Mesendoderm (in vitro differentiated cells): ENCODE measurements at regions not wholly inside any gene's neighbourhood (a gene's known extent, or its start where the extent isn't known, plus 50 kb on each side); places are given as distances from the start of the nearest gene placed in this dataset.

Experiments
- DNase-seq: peaks from one replicate; pipeline ENCODE4 v3.0.0; 2013
- H2AK5ac ChIP-seq: 2 replicates; pipeline ENCODE4 v1.6.1; 2013; ENCODE audit warnings: low read length, inconsistent platforms
- H2BK120ac ChIP-seq: 2 replicates; pipeline ENCODE4 v1.6.1; 2013; ENCODE audit warnings: low read depth, mild to moderate bottlenecking, low read length, moderate library complexity, mixed read lengths
- H2BK15ac ChIP-seq: replicated peaks from 2 replicates; pipeline ENCODE4 v1.6.1; 2013; ENCODE audit warnings: low read depth, mild to moderate bottlenecking, moderate library complexity
- H2BK5ac ChIP-seq: 2 replicates; pipeline ENCODE4 v1.6.1; 2013; ENCODE audit warnings: low read length, inconsistent platforms
- H3K18ac ChIP-seq: 2 replicates; pipeline ENCODE4 v1.6.1; 2013; ENCODE audit warnings: mild to moderate bottlenecking, low read length, mixed read lengths
- H3K23ac ChIP-seq: one replicate; pipeline ENCODE4 v1.6.1; 2013; ENCODE audit warnings: low read length
- H3K27ac ChIP-seq: 2 replicates; pipeline ENCODE4 v1.5.1; 2013; ENCODE audit warnings: low read depth, mild to moderate bottlenecking, inconsistent platforms, low read length, moderate library complexity
- H3K27me3 ChIP-seq: 2 replicates; pipeline ENCODE4 v1.6.1; 2013; ENCODE audit warnings: low read length, control low read depth, mild to moderate bottlenecking, inconsistent platforms; ENCODE audit not compliant: insufficient read depth, poor library complexity
- H3K36me3 ChIP-seq: 2 replicates; pipeline ENCODE4 v1.6.1; 2013; ENCODE audit warnings: low read length, inconsistent platforms; ENCODE audit not compliant: control insufficient read depth, insufficient read depth
- H3K4ac ChIP-seq: one replicate; pipeline ENCODE4 v1.6.1; 2013; ENCODE audit warnings: low read depth, mild to moderate bottlenecking, low read length, moderate library complexity
- H3K4me1 ChIP-seq: 2 replicates; pipeline ENCODE4 v1.6.1; 2013; ENCODE audit warnings: low read depth, low read length, inconsistent platforms; ENCODE audit not compliant: control insufficient read depth
- H3K4me2 ChIP-seq: 2 replicates; pipeline ENCODE4 v1.6.1; 2013; ENCODE audit warnings: low read length
- H3K4me3 ChIP-seq: 2 replicates; pipeline ENCODE4 v1.5.1; 2013; ENCODE audit warnings: mild to moderate bottlenecking, low read length
- H3K56ac ChIP-seq: one replicate; pipeline ENCODE4 v1.6.1; 2013; ENCODE audit warnings: low read length
- H3K79me1 ChIP-seq: 2 replicates; pipeline ENCODE4 v1.6.1; 2013; ENCODE audit warnings: low read length, inconsistent platforms
- H3K79me2 ChIP-seq: 2 replicates; pipeline ENCODE4 v1.6.1; 2013; ENCODE audit warnings: mild to moderate bottlenecking, low read length; ENCODE audit not compliant: control insufficient read depth, insufficient read depth
- H3K9ac ChIP-seq: 2 replicates; pipeline ENCODE4 v1.6.1; 2013; ENCODE audit warnings: low read length, inconsistent platforms
- H4K5ac ChIP-seq: one replicate; pipeline ENCODE4 v1.6.1; 2013; ENCODE audit warnings: low read length
- H4K8ac ChIP-seq: one replicate; pipeline ENCODE4 v1.6.1; 2013; ENCODE audit warnings: low read depth, mild to moderate bottlenecking, control low read depth, low read length, moderate library complexity
- WGBS: extraction: QIAGEN DNeasy Blood & Tissue Kit; methylation state at CpG from one replicate; pipeline ENCODE4 v1.1.7; 2013; ENCODE audit warnings: low lambda C conversion rate, missing lambda C conversion rate; ENCODE audit not compliant: insufficient coverage; ENCODE audit errors: extremely low coverage; 5-methylcytosine and 5-hydroxymethylcytosine counted together

DNA sequence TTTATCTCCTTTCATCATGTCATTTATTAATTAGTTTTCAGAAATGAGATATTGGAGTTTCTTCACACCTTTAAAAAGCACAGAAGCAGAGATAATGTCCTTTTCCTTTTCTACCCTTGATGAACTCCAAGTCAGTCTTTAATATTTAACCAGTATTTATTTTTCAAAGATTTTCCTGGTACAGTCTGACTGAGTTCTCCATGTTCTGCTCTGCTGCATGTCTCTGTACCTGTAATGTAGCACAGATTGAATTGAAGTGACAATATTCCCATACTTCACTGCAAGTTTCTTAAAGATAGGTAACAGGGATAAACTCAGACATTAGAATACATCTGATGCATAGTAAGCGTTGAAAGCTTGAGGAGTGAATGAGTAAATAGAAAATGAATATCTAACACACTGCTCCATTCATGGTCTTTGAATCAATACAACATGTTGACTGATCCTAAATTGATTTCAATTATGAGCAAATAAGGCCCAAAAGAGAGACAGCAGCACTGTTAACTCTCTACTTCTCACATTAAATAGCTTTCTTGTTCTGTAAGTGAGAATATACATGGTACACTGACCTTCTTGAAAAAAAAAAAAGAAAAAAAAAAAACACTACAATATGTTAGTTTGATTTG lies 1323.6 kb upstream of the PRR20A start:
- no CpG with 5 or more reads among the region's 1 CpG for WGBS
- no peak overlapping the region for H3K4me2 ChIP-seq
- no peak overlapping the region for H2BK15ac ChIP-seq
- H2BK120ac ChIP-seq = no peak overlapping the region
- no peak overlapping the region for H3K23ac ChIP-seq
- H3K4ac ChIP-seq = no peak overlapping the region
- H3K4me3 ChIP-seq = no peak overlapping the region
- no peak overlapping the region for H2BK5ac ChIP-seq
- H3K36me3 ChIP-seq = no peaks in the 10 kb centered on the region
- H2AK5ac ChIP-seq = no peak overlapping the region
- no peaks in the 10 kb centered on the region for H3K79me1 ChIP-seq
- H4K5ac ChIP-seq = no peak overlapping the region
- H3K56ac ChIP-seq = no peak overlapping the region
- H3K79me2 ChIP-seq = no peaks in the 10 kb centered on the region
- no peak overlapping the region for H3K18ac ChIP-seq
- no peak for DNase-seq
- no peak overlapping the region for H3K9ac ChIP-seq
- no peak overlapping the region for H3K27ac ChIP-seq
- no peaks in the 10 kb centered on the region for H3K27me3 ChIP-seq
- no peak overlapping the region for H4K8ac ChIP-seq
- H3K4me1 ChIP-seq = no peaks in the 10 kb centered on the region

GRCh38 chr13:55820817-55821216 lies 1319.9 kb upstream of the PRR20A start:
- Histone ChIP-seq H3K79me1 (no peaks in the 10 kb centered on the region), H3K9ac (no peak overlapping the region), H2BK120ac (no peak overlapping the region), H4K5ac (no peak overlapping the region), H4K8ac (no peak overlapping the region), H3K36me3 (no peaks in the 10 kb centered on the region), H3K4me3 (no peak overlapping the region), H3K79me2 (no peaks in the 10 kb centered on the region), H3K18ac (no peak overlapping the region), H3K27ac (no peak overlapping the region), H2AK5ac (no peak overlapping the region), H3K4me2 (no peak overlapping the region), H2BK15ac (no peak overlapping the region), H3K23ac (no peak overlapping the region), H2BK5ac (no peak overlapping the region), H3K4me1 (no peaks in the 10 kb centered on the region), H3K56ac (no peak overlapping the region), H3K4ac (no peak overlapping the region), H3K27me3 (no peaks in the 10 kb centered on the region)
- no peak for DNase-seq
- WGBS = no CpG with 5 or more reads among the region's 2 CpGs

GRCh38 chr13:55869648-55870047 lies 1271.1 kb upstream of the PRR20A start:
- Histone ChIP-seq H2BK120ac (no peak overlapping the region), H3K23ac (no peak overlapping the region), H2AK5ac (no peak overlapping the region), H3K36me3 (no peaks in the 10 kb centered on the region), H3K56ac (no peak overlapping the region), H3K9ac (no peak overlapping the region), H3K4ac (no peak overlapping the region), H3K18ac (no peak overlapping the region), H2BK5ac (no peak overlapping the region), H3K27ac (no peak overlapping the region), H3K79me1 (no peaks in the 10 kb centered on the region), H3K4me2 (no peak overlapping the region), H3K27me3 (no peaks in the 10 kb centered on the region), H4K8ac (no peak overlapping the region), H3K4me1 (no peaks in the 10 kb centered on the region), H4K5ac (no peak overlapping the region), H2BK15ac (no peak overlapping the region), H3K79me2 (no peaks in the 10 kb centered on the region), H3K4me3 (no peak overlapping the region)
- WGBS = no CpG with 5 or more reads among the region's 1 CpG
- DNase-seq = no peak

GRCh38 chr13:55887561-55887960 lies 1253.2 kb upstream of the PRR20A start:
- no peak overlapping the region for H3K56ac ChIP-seq
- H3K27ac ChIP-seq = no peak overlapping the region
- no peak overlapping the region for H3K9ac ChIP-seq
- H3K79me2 ChIP-seq = no peaks in the 10 kb centered on the region
- no CpG with 5 or more reads among the region's 1 CpG for WGBS
- no peak overlapping the region for H4K8ac ChIP-seq
- no peaks in the 10 kb centered on the region for H3K4me1 ChIP-seq
- no peaks in the 10 kb centered on the region for H3K36me3 ChIP-seq
- no peak overlapping the region for H2BK120ac ChIP-seq
- no peak for DNase-seq
- no peak overlapping the region for H3K4ac ChIP-seq
- H3K79me1 ChIP-seq = no peaks in the 10 kb centered on the region
- H3K4me2 ChIP-seq = no peak overlapping the region
- no peak overlapping the region for H4K5ac ChIP-seq
- H2BK15ac ChIP-seq = no peak overlapping the region
- no peak overlapping the region for H3K23ac ChIP-seq
- no peaks in the 10 kb centered on the region for H3K27me3 ChIP-seq
- no peak overlapping the region for H2AK5ac ChIP-seq
- H3K18ac ChIP-seq = no peak overlapping the region
- no peak overlapping the region for H2BK5ac ChIP-seq
- H3K4me3 ChIP-seq = no peak overlapping the region

- Histone ChIP-seq H4K5ac (no peak overlapping the region), H2BK5ac (no peak overlapping the region), H3K9ac (no peak overlapping the region), H2BK120ac (no peak overlapping the region), H3K4me1 (no peaks in the 10 kb centered on the region), H3K4me3 (no peak overlapping the region), H3K18ac (no peak overlapping the region), H3K36me3 (no peaks in the 10 kb centered on the region), H4K8ac (no peak overlapping the region), H3K56ac (no peak overlapping the region), H3K4ac (no peak overlapping the region), H3K79me2 (no peaks in the 10 kb centered on the region), H3K27ac (no peak overlapping the region), H2BK15ac (no peak overlapping the region), H3K79me1 (no peaks in the 10 kb centered on the region), H3K27me3 (no peaks in the 10 kb centered on the region), H2AK5ac (no peak overlapping the region), H3K23ac (no peak overlapping the region), H3K4me2 (no peak overlapping the region)
- 100% methylated on average over 1 of the region's 3 CpGs for WGBS
- no peak for DNase-seq
Measured at GRCh38 chr13:55893540-55893939, 1247.2 kb upstream of the PRR20A start.

GRCh38 chr13:55937180-55937579 lies 1203.5 kb upstream of the PRR20A start:
- Histone ChIP-seq H2BK120ac (no peak overlapping the region), H3K4ac (no peak overlapping the region), H4K8ac (no peak overlapping the region), H3K4me1 (no peaks in the 10 kb centered on the region), H3K56ac (no peak overlapping the region), H3K79me2 (no peaks in the 10 kb centered on the region), H2BK15ac (no peak overlapping the region), H2AK5ac (no peak overlapping the region), H4K5ac (no peak overlapping the region), H3K18ac (no peak overlapping the region), H3K4me3 (no peak overlapping the region), H3K23ac (no peak overlapping the region), H3K36me3 (no peaks in the 10 kb centered on the region), H3K4me2 (no peak overlapping the region), H3K9ac (no peak overlapping the region), H2BK5ac (no peak overlapping the region), H3K27ac (no peak overlapping the region), H3K79me1 (no peaks in the 10 kb centered on the region), H3K27me3 (no peaks in the 10 kb centered on the region)
- no peak for DNase-seq
- no CpG with 5 or more reads among the region's 5 CpGs for WGBS
